ENCODE measurements at regions not wholly inside any gene's neighbourhood (a gene's known extent, or its start where the extent isn't known, plus 50 kb on each side); places are given as distances from the start of the nearest gene placed in this dataset.
"Not testable (repeated sequence)": the region's sequence is repeated elsewhere in the genome, so short reads cannot be mapped to it uniquely, and the experiment has no call there.

- Histone ChIP-seq H3K36me3 (replicated peaks in 1 of 2; ENCODE audit: control insufficient read depth in 1 of 2, insufficient read depth in 2 of 2, low read length in 2 of 2) (no peaks in the 10 kb centered on the region), H3K9ac (ENCODE audit: insufficient read depth, low read length, poor library complexity, severe bottlenecking) (no peak overlapping the region), H3K4me2 (replicated peaks; ENCODE audit: extremely low read depth, low read length, poor library complexity, severe bottlenecking) (peak overlapping the region; percentile 47), H3K9me3 (replicated peaks in 1 of 2; ENCODE audit: control insufficient read depth in 1 of 2, insufficient read depth in 1 of 2, low read length in 2 of 2) (peaks cover 0 to 2% of the 10 kb centered on the region in 2 donors), H3K4me3 (replicated peaks in 1 of 3; ENCODE audit: low read depth in 2 of 3, low read length in 3 of 3) (peak overlapping the region in 2 of 3 experiments; percentile 17 to 44), H3K27ac (ENCODE audit: low read depth in 1 of 2, low read length in 2 of 2) (peak overlapping the region; percentile 35 to 78), H4K20me1 (ENCODE audit: insufficient read depth, low read length) (no peaks in the 10 kb centered on the region), H3K79me2 (ENCODE audit: insufficient read depth, low read length) (no peaks in the 10 kb centered on the region), H3K4me1 (ENCODE audit: control insufficient read depth in 1 of 2, insufficient read depth in 2 of 2, low read length in 2 of 2) (peaks cover 9 to 15% of the 10 kb centered on the region in 2 donors), H3K27me3 (ENCODE audit: control insufficient read depth in 2 of 2, insufficient read depth in 2 of 2, low read length in 2 of 2) (no peaks in the 10 kb centered on the region), H2AFZ (ENCODE audit: insufficient read depth, low read depth, low read length, poor library complexity, severe bottlenecking) (peak overlapping the region; percentile 66)
- Mint-ChIP-seq H3K9me3 (peaks cover 0 to 8% (median 4%) of the 10 kb centered on the region in 7 donors), H3K36me3 (peaks cover 0 to 1% of the 10 kb centered on the region in 2 donors), H3K27ac (peak overlapping the region; percentile 74 to 93 (median 86)), H3K27me3 (ENCODE audit: low read depth in 3 of 3) (no peaks in the 10 kb centered on the region), H3K4me3 (peak overlapping the region; percentile 3 to 76), H3K4me1 (peaks cover 14% of the 10 kb centered on the region)
- TF ChIP-seq CTCF (IDR thresholded peaks at IDR 0.05) = no peak
- intact Hi-C loops (cut with micrococcal nuclease) = no loop called here
- WGBS (ENCODE audit: insufficient coverage) = no CpG with 5 or more reads among the region's 1 CpG
- DNase-seq = peak in 1 of 3 donors; percentile 16
Observed at GRCh38 chr2:195552581-195552980, 104.4 kb upstream of the SLC39A10 start.

DNA sequence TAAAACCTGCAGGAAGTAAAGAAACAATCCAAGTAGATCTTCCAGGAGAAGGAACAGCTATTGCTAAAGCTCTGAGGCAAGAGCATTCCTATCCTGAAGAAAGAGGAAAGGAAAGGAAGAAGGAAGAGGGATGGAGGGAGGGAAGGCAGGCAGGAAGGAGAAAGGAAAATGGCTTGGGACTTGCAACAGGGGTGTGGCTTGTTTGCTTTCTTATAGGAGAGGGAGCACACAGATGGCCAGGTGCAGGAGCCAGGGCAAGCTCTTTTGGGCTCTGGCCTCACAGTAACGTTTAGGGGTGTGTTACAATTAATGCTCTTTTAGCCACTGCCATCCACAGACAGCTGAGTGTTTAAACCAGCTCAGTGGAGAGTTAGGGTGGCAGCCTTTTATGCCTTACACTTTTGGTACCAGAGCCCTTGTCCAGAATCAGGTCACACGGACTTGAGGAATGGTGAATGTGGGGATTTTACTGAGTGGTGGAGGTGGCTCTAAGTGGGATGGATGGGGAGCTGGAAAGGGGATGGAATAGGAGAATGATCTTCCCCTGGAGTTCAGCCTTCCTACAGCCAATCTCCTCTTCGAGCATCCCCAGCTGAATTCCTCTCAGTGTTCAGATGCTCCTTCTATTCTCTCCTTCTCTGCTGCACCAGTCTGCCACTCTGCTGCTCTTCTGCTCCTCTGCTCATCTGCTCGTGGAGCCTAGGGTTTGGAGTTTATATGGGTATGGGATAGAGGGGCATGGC is 108.7 kb upstream of the SLC39A10 start:
- no peak overlapping the region for H3K9ac ChIP-seq (ENCODE audit: insufficient read depth, low read length, poor library complexity, severe bottlenecking)
- DNase-seq = no peak
- H3K27ac ChIP-seq (ENCODE audit: low read depth in 1 of 2, low read length in 2 of 2) = no peak overlapping the region
- H3K4me2 ChIP-seq (replicated peaks; ENCODE audit: extremely low read depth, low read length, poor library complexity, severe bottlenecking) = no peak overlapping the region
- H3K27me3 Mint-ChIP-seq (ENCODE audit: low read depth in 3 of 3) = no peaks in the 10 kb centered on the region
- no peaks in the 10 kb centered on the region for H3K36me3 ChIP-seq (replicated peaks in 1 of 2; ENCODE audit: control insufficient read depth in 1 of 2, insufficient read depth in 2 of 2, low read length in 2 of 2)
- no peak overlapping the region for H3K27ac Mint-ChIP-seq
- H2AFZ ChIP-seq (ENCODE audit: insufficient read depth, low read depth, low read length, poor library complexity, severe bottlenecking) = no peak overlapping the region
- no peaks in the 10 kb centered on the region for H3K27me3 ChIP-seq (ENCODE audit: control insufficient read depth in 2 of 2, insufficient read depth in 2 of 2, low read length in 2 of 2)
- peaks cover 0 to 2% of the 10 kb centered on the region in 2 donors for H3K36me3 Mint-ChIP-seq
- no peak overlapping the region for H3K4me3 ChIP-seq (replicated peaks in 1 of 3; ENCODE audit: low read depth in 2 of 3, low read length in 3 of 3)
- H3K9me3 ChIP-seq (replicated peaks in 1 of 2; ENCODE audit: control insufficient read depth in 1 of 2, insufficient read depth in 1 of 2, low read length in 2 of 2) = peaks cover 0 to 3% of the 10 kb centered on the region in 2 donors
- peaks cover 22% of the 10 kb centered on the region for H3K4me1 Mint-ChIP-seq
- H3K9me3 Mint-ChIP-seq = peaks cover 0 to 10% (median 4%) of the 10 kb centered on the region in 7 donors
- no peaks in the 10 kb centered on the region for H3K79me2 ChIP-seq (ENCODE audit: insufficient read depth, low read length)
- WGBS (ENCODE audit: insufficient coverage) = 100% methylated on average over 1 of the region's 4 CpGs
- no peak for TF ChIP-seq CTCF (IDR thresholded peaks at IDR 0.05)
- intact Hi-C loops (cut with micrococcal nuclease) = no loop called here
- H4K20me1 ChIP-seq (ENCODE audit: insufficient read depth, low read length) = no peaks in the 10 kb centered on the region
- no peak overlapping the region for H3K4me3 Mint-ChIP-seq
- peaks cover 18 to 29% of the 10 kb centered on the region in 2 donors for H3K4me1 ChIP-seq (ENCODE audit: control insufficient read depth in 1 of 2, insufficient read depth in 2 of 2, low read length in 2 of 2)

GRCh38 chr2:195547268-195547840 is 109.7 kb upstream of the SLC39A10 start:
- H3K4me1 ChIP-seq (ENCODE audit: control insufficient read depth in 1 of 2, insufficient read depth in 2 of 2, low read length in 2 of 2) = peaks cover 19 to 29% of the 10 kb centered on the region in 2 donors
- H3K36me3 Mint-ChIP-seq; DNase-seq; H3K36me3 ChIP-seq (replicated peaks in 1 of 2; ENCODE audit: control insufficient read depth in 1 of 2, insufficient read depth in 2 of 2, low read length in 2 of 2); H3K9ac ChIP-seq (ENCODE audit: insufficient read depth, low read length, poor library complexity, severe bottlenecking); H3K27me3 Mint-ChIP-seq (ENCODE audit: low read depth in 3 of 3); H3K4me2 ChIP-seq (replicated peaks; ENCODE audit: extremely low read depth, low read length, poor library complexity, severe bottlenecking); H2AFZ ChIP-seq (ENCODE audit: insufficient read depth, low read depth, low read length, poor library complexity, severe bottlenecking); H3K4me3 ChIP-seq (replicated peaks in 1 of 3; ENCODE audit: low read depth in 2 of 3, low read length in 3 of 3); H4K20me1 ChIP-seq (ENCODE audit: insufficient read depth, low read length); H3K27ac ChIP-seq (ENCODE audit: low read depth in 1 of 2, low read length in 2 of 2); H3K27me3 ChIP-seq (ENCODE audit: control insufficient read depth in 2 of 2, insufficient read depth in 2 of 2, low read length in 2 of 2); H3K79me2 ChIP-seq (ENCODE audit: insufficient read depth, low read length); H3K4me3 Mint-ChIP-seq; H3K9me3 ChIP-seq (replicated peaks in 1 of 2; ENCODE audit: control insufficient read depth in 1 of 2, insufficient read depth in 1 of 2, low read length in 2 of 2); H3K27ac Mint-ChIP-seq; intact Hi-C loops (cut with micrococcal nuclease): not testable (repeated sequence)
- WGBS (ENCODE audit: insufficient coverage) = 98% methylated on average over 30 of the region's 47 CpGs
- H3K4me1 Mint-ChIP-seq = peaks cover 21% of the 10 kb centered on the region
- peaks cover 0 to 10% (median 4%) of the 10 kb centered on the region in 7 donors for H3K9me3 Mint-ChIP-seq

Measured in CD14-positive monocyte (primary cell).